ENCODE measurements at regions not wholly inside any gene's neighbourhood (a gene's known extent, or its start where the extent isn't known, plus 50 kb on each side); places are given as distances from the start of the nearest gene placed in this dataset.

DNA sequence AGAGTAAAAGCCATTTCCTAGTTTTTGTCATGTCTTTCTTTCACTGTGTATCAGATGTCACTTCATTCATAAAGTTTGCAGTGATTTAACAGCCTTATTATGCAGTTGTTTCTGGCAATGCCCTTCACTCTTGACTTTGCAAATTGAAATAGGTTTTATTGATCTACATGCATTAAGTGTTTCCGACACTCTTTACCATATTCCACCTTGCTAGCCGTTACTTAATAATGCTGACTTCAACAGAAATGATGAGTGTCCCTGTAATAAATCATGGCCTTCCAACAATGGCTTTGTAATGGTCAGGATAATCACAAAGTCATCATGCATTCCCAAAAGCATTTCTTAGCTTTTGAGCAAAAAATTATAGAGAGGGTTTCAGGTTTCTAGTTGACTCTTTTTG, 236.8 kb upstream of the FMN2 start:
- WGBS, 5 donors, result 87 to 95% (median 95%) methylated on average over 2 of the region's 2 CpGs
- Histone ChIP-seq H3K27me3 (no peaks in the 10 kb centered on the region), H3K4me1 (peaks cover 0 to 7% (median 0%) of the 10 kb centered on the region in 4 donors), H3K27ac (no peak overlapping the region), H3K4me3 (no peak overlapping the region), H3K9me3 (peaks cover 0 to 4% (median 0%) of the 10 kb centered on the region in 4 donors), H3K36me3 (no peaks in the 10 kb centered on the region)
- TF ChIP-seq POLR2AphosphoS5 (IDR thresholded peaks at IDR 0.05), result no peak
- no peak for TF ChIP-seq CTCF (IDR thresholded peaks at IDR 0.05)
- no peak for TF ChIP-seq POLR2A (IDR thresholded peaks at IDR 0.05)
- no peak for TF ChIP-seq EP300 (IDR thresholded peaks at IDR 0.05)
- DNase-seq, result no peak
- intact Hi-C loops (cut with DNase I; ENCODE audit: low total_unique reads), result no loop called here

DNA sequence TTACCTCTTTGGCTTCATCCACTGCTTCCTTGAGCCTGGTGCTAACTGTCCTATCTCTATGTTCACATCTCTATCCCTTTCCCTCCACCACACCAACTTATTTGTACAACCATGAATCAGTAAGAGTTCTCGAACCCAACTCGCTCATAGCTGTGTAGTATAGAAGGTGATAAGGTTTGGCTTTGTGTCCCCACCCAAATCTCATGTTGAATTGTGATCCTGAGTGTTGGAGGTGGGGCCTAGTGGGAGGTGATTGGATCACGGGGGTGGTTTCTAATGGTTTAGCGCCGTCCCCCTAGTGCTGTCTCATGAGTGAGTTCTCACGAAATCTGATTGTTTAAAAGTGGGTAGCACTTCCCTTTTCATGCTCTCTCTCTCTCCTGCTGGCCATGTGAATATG, 235.6 kb upstream of the FMN2 start:
- H3K27me3 ChIP-seq, result no peaks in the 10 kb centered on the region
- H3K9me3 ChIP-seq, result peaks cover 0 to 4% (median 0%) of the 10 kb centered on the region in 4 donors
- WGBS, 5 donors, result 78 to 81% (median 81%) methylated on average over 6 of the region's 6 CpGs
- peaks cover 0 to 7% (median 0%) of the 10 kb centered on the region in 4 donors for H3K4me1 ChIP-seq
- DNase-seq, result no peak
- no peak overlapping the region for H3K4me3 ChIP-seq
- TF ChIP-seq EP300 (IDR thresholded peaks at IDR 0.05) (no peak), CTCF (IDR thresholded peaks at IDR 0.05) (no peak), POLR2AphosphoS5 (IDR thresholded peaks at IDR 0.05) (no peak), POLR2A (IDR thresholded peaks at IDR 0.05) (no peak)
- no peaks in the 10 kb centered on the region for H3K36me3 ChIP-seq
- intact Hi-C loops (cut with DNase I; ENCODE audit: low total_unique reads), result no loop called here
- H3K27ac ChIP-seq, result no peak overlapping the region

DNA sequence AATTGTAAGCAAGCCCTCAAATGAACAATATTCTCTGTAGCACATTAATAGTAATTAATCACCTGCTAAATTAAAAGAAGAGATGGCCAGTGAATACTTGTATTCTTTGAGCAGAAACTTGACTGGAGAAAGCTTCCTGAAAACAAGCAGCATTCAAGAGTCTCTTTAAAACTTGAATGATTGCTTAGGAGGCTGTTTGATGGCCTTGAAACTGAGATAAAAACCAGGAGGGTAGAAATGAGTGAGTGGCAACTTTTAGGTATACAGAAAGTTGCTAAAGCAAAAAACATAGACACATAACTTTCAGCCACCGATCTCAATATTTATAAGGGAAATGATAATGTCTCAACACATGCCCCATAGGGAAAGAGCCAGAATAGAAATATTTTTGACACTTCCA, 234.8 kb upstream of the FMN2 start:
- Histone ChIP-seq H3K27ac (no peak overlapping the region), H3K4me3 (no peak overlapping the region), H3K4me1 (peaks cover 0 to 7% (median 0%) of the 10 kb centered on the region in 4 donors), H3K27me3 (no peaks in the 10 kb centered on the region), H3K9me3 (peaks cover 0 to 4% (median 0%) of the 10 kb centered on the region in 4 donors), H3K36me3 (no peaks in the 10 kb centered on the region)
- TF ChIP-seq POLR2A (IDR thresholded peaks at IDR 0.05), result no peak
- no peak for TF ChIP-seq EP300 (IDR thresholded peaks at IDR 0.05)
- TF ChIP-seq POLR2AphosphoS5 (IDR thresholded peaks at IDR 0.05), result no peak
- TF ChIP-seq CTCF (IDR thresholded peaks at IDR 0.05), result no peak
- DNase-seq, result no peak
- 58 to 79% (median 63%) methylated on average over 1 of the region's 1 CpG for WGBS, 5 donors
- intact Hi-C loops (cut with DNase I; ENCODE audit: low total_unique reads), result no loop called here

DNA sequence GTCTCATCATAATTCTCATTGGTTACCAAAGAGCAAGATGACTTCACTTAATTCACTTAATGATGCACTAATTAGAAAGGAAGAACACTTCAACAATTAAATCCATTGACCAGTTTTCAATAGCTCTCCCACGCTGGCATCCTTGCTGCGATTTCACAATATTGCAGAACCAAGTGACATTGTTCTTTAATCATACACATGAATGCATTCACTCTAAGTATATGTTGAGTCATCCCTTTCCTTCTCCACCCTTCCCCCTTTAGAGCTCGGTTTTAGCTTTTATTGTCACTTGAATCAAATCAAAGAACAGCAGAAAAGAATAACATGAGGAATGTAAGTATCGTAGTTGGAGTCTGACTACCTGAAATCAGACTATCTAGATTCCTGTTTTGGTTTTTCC, 233.6 kb upstream of the FMN2 start:
- Histone ChIP-seq H3K9me3 (peaks cover 0 to 4% (median 0%) of the 10 kb centered on the region in 4 donors), H3K4me1 (peaks cover 0 to 7% (median 0%) of the 10 kb centered on the region in 4 donors), H3K4me3 (no peak overlapping the region), H3K36me3 (no peaks in the 10 kb centered on the region), H3K27ac (no peak overlapping the region), H3K27me3 (no peaks in the 10 kb centered on the region)
- DNase-seq, result no peak
- no peak for TF ChIP-seq POLR2AphosphoS5 (IDR thresholded peaks at IDR 0.05)
- TF ChIP-seq CTCF (IDR thresholded peaks at IDR 0.05), result no peak
- TF ChIP-seq EP300 (IDR thresholded peaks at IDR 0.05), result no peak
- TF ChIP-seq POLR2A (IDR thresholded peaks at IDR 0.05), result no peak
- intact Hi-C loops (cut with DNase I; ENCODE audit: low total_unique reads), result no loop called here
- WGBS, 5 donors, result 49 to 69% (median 66%) methylated on average over 4 of the region's 4 CpGs

Data from stomach (tissue), 8 donors.